ENCODE measurements at regions not wholly inside any gene's neighbourhood (a gene's known extent, or its start where the extent isn't known, plus 50 kb on each side); places are given as distances from the start of the nearest gene placed in this dataset.
"Not testable (repeated sequence)": the region's sequence is repeated elsewhere in the genome, so short reads cannot be mapped to it uniquely, and the experiment has no call there.

DNA sequence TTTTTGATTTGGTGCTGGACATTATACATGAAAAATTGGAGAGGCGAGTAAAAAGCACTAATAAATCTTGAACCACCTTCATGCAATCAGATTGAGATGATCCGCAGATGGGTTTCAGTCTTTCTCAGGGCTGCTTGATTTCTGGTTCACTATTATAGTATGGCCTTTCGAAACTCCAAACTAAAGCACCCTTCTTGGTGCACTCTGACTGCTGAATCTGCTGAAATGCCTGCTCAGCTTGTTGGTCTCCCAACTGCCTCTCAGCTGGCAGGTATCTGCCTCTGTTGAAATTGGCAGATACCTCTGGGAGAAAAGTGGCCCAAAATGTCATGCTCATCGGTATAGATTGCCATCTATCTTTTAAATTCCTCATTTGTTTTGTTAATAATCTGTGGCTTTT is 102.5 kb upstream of the WIPF3 start:
- not testable (repeated sequence) for DNase-seq

DNA sequence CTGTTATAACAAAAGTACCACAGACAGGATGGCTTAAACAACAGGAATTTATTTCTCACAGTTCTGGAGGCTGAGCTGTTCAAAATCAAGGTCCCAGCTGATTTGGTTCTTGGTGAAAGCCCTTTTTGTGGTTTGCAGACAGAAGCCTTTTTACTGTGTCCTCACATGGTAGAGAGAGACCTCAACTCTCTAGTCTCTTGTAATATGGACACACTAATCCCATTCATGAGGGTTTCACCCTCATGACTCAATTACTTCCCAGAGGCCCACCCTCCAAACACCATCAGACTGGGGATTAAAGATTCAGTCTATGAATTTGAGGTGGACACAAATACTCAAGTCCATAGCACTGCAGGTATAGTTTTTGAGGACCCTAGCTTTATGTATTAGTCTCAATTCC is 97.3 kb upstream of the WIPF3 start:
- DNase-seq: not testable (repeated sequence)

DNA sequence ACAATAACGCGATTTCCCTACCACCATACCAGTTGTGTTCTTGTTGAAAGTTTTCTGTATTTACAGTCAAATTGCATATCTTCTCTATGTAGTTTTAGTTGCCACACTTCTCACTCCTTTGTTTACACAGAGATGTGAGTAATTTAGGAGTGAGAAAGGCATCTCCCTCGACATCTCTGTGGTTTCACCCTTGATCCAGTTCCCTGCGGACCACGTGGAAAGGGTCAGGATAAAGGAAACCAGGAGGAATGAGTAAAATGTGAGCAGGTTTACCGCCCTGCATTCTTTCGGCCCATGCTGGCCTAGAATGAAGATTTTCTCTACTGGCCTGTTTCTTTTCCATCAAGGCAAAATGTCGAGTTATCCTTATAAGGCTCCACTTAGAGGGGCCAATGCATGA is 83.2 kb upstream of the WIPF3 start:
- peak; percentile 100 for DNase-seq

DNA sequence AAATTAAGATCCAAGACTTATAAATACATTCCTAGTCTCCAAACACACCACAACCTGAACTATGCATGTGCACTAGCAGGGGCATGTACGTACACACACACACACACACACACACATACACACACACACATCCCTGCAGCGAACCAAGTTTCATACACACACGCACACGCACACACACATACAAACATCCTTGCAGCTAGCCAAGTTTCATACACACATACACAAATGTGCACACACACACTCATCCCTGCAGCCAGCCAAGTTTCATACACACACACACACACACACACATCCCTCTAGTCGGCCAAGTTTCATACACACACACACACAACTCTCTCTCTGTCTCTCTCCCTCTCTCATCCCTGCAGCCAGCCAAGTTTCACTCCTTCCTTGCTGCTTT is 82.7 kb upstream of the WIPF3 start:
- peak; percentile 49 for DNase-seq

DNA sequence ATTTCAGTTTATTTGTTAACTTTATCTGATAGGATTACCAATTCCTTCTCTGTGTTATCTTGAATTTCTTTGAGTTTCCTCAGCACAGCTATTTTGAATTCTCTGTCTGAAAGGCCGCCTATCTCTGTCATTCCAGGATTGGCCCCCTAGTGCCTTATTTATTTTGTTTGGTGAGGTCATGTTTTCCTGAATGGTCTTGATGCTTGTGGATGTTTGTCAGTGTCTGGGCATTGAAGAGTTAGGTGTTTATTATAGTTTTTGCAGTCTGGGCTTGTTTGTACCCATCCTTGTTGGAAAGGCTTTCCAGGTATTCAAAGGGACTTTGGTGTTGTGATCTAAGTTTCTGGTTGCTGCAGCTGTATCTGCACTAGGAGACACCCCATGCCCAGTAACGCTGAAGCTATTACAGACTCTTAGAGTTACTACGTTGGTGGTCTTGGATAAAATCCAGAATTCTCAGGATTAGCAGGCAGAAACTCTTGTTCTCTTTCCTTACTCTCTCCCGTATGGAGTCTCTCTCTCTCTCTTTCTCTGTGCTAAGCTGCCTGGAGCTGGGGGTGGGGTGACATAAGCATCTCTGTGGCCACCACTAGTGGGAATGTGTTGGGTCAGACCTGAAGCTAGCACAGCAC is 76.7 kb upstream of the WIPF3 start:
- DNase-seq: not testable (repeated sequence)

DNA sequence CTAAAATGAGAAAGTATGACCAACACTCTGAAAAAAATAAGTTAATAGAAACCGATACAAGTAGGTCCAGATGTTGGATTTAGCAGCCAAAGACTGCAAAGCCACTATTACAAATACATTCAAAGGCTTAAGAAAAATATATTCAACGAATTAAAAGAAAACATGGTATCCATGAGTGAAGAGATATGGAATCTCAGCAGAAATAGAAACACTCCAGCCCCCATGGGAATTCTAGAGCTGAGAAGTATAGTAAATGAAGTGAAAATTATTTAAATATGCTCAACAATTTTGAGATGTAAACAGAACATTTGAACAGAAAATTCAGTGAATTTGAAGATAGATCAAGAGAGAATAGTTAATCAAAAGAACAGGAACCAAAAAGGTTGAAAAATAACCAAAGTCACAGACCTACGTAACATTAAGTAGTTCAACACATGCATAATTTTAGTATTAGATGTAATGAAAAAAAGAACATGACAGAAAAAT is 72.0 kb upstream of the WIPF3 start:
- no peak for DNase-seq

DNA sequence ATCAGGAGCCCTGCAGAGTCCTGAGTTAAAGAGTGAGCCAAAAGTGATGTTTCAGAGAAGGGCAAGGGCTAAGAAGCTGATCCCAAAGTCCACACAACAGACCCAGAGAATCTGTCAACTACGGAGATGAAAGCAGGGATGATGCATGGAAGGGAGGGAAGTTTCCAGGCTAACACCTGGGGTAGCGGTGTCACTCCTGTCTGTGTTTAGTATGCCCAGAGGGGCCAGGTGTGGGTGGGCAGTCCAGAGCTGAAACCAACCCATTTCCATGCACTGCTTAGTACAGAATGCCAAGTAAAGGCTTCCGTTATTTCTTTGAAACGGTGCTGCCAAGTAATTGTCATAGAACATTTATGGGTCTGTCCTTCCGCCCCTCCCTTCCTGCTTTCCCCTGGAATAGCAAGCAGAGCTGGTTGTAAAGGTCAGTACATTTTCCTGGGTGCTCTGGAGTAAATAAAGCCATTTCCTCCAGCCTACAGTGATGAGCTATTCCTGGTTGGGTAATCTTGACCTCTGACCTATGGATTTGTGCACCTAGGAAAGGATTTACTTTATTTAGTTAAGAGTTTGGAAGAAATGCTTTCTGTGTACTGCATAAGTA is 58.6 kb upstream of the WIPF3 start:
- not testable (repeated sequence) for DNase-seq

DNA sequence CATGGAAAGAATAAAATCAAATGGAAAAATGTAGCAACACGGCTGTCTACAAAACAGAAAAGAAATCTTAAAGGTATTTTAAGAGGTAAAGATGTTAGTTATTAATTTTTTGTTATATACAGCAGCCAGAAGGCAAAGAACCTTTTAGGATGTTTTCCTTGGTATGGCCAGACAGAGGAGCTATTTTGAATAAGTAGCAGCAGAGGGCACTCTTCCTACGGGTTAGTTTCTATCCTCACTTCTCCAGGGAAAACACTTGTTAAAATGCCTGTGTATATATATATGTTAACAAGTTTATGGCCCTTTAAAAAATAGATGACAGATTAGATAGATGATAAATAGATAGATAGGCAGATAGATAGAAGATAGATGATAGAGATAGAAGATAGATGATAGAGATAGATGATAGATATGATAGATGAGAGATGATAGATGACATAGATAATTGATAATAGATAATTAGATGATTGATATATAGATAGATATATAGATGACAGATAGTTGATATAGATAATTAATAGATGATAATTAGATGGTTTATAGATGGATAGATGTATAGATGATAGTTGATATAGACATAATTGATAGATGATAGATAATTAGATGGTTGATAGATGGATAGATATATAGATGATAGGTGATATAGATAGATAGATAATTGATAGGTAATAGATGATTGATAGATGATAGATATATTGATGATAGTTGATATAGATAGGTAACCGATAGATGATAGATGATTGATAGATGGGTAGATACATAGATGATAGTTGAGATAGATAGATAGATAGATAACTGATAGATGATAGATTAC is 57.8 kb upstream of the WIPF3 start:
- peak; percentile 61 for DNase-seq

DNA sequence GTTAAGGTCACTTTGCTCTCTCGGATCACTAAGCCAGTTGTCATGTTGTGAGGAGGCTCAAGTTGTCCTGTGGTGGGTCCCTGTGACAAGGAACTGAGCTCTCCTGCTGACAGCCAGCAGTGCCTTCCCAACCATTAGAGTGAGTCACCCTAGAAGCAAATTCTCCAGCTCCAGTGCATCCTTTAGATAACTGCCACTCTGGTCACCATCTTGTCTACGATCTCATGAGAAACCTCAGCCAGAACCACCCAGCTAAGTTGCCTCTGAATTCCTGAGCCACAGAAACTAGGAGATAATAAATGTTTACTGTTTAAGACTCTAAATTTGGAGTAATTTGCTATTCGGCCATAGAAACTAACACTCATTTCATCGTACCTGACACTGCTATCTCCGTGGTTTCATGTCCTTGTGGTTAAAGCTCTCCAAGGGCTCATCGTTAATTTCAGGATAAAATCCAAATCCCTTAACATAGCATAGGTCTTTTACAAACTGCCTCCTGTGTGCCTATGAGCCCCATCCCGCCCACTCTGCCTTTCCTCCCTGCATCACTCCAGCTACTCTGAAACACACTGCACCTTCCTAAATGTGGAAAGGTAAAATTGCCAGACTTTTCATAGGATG is 56.5 kb upstream of the WIPF3 start:
- no peak for DNase-seq

DNA sequence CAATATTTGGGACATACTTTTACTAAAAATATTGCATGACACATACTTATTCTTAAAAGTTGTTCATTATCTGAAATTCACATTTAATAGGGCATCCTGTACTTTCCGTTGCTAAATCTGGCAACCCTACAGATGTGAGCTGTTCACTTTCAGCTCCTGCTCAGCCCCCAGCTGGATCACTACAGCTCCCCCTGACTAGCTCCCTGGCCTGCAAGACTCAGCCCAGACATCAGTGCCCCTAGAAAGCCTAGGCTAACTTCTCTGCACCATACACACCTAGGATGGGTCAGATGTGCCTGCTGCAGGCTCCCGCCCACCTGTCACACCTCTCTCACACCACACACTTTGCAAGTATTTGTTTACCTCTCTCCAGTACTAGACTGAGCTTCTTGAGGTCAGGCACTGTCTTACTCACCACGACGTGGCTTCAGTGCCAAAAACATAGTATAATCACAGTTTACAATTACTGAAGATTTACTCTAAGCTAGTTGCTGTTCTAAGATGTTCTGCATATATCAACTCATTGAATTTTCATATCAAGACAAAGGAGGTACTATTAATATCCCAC is 55.9 kb upstream of the WIPF3 start:
- not testable (repeated sequence) for DNase-seq

DNA sequence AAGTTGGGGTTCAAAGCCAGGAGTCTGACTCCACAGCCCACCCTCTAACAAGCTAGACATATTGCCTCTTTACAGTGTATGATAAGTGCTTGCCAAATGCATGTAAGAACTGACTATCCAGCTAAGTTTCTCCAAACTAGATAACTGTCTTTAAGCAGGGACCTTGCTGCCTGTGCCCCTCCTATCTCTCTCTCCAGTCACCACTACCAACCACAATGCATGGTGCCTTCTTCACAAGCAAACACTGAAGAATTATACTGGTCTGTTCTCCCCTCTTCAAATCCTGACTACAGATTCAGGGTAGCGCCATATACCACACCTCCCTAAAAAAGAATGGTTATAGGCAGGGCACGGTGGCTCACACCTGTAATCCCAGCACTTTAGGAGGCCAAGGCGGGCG is 55.3 kb upstream of the WIPF3 start:
- not testable (repeated sequence) for DNase-seq

DNA sequence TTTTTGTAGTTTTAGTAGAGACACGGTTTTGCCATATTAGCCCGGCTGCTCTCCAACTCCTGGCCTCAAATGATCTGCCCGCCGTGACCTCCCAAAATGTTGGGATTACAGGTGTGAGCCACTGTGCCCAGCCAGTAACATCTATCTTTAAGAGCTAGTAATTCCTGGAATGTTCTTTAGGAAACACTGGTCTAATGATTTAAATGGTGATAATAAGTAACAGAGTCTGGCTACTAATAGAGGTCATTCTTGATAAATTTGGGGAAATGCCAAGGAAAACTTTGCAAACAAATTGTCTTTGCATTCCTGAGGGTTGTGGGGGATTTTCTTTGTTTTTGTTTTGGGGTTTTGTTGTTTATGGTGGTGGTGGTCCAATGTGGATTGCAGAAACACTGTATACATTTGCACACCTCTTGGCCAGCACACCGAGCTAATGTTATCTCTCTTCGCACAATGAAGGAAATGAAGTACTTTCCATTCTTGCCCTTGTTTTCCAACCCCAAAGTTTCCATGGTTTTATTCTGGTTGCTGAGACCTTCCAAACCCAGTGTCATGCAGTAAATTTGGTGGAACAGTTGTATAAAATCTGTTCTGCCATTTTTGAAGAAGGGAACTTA is 51.3 kb upstream of the WIPF3 start:
- no peak for DNase-seq

Measured in NCI-H226 (cell line).